Loucy (cell line): ENCODE measurements at regions not wholly inside any gene's neighbourhood (a gene's known extent, or its start where the extent isn't known, plus 50 kb on each side); places are given as distances from the start of the nearest gene placed in this dataset.

Experiments
- H2AFZ ChIP-seq: fragments of 200-600 bp; sonication (generic); 2 replicates; pipeline ENCODE4 v1.6.0; 2016; ENCODE audit warnings: antibody characterized with exemption, mild to moderate bottlenecking, low read length, moderate library complexity
- H3F3A ChIP-seq: fragments of 200-600 bp; 2 replicates; pipeline ENCODE4 v1.6.0; 2016; ENCODE audit warnings: antibody characterized with exemption, low read depth, mild to moderate bottlenecking
- H3K27me3 ChIP-seq: fragments of 200-600 bp; sonication (generic); 2 replicates; pipeline ENCODE4 v1.6.1; 2014; ENCODE audit warnings: low read length, mild to moderate bottlenecking; ENCODE audit not compliant: insufficient read depth, poor library complexity, severe bottlenecking
- H3K36me3 ChIP-seq: fragments of 200-600 bp; sonication (generic); 2 replicates; pipeline ENCODE4 v1.6.1; 2016; ENCODE audit warnings: low read length; ENCODE audit not compliant: insufficient read depth
- H3K4me1 ChIP-seq: fragments of 200-600 bp; sonication (generic); 2 replicates; pipeline ENCODE4 v1.5.1; 2014; ENCODE audit warnings: low read length, mild to moderate bottlenecking; ENCODE audit not compliant: insufficient read depth, poor library complexity, severe bottlenecking
- H3K4me2 ChIP-seq: fragments of 200-600 bp; sonication (generic); 2 replicates; pipeline ENCODE4 v1.6.0; 2014; ENCODE audit warnings: antibody characterized with exemption, low read length, low read depth, mild to moderate bottlenecking; ENCODE audit not compliant: poor library complexity, severe bottlenecking
- H3K4me3 ChIP-seq: fragments of 200-600 bp; sonication (generic); 2 replicates; pipeline ENCODE4 v1.5.1; 2014; ENCODE audit warnings: low read length, mild to moderate bottlenecking, mixed read lengths; ENCODE audit not compliant: poor library complexity, severe bottlenecking
- H3K79me2 ChIP-seq: fragments of 200-600 bp; sonication (generic); 2 replicates; pipeline ENCODE4 v1.6.1; 2014; ENCODE audit warnings: low read length; ENCODE audit not compliant: insufficient read depth
- H3K9ac ChIP-seq: fragments of 200-600 bp; sonication (generic); 2 replicates; pipeline ENCODE4 v1.6.0; 2014; ENCODE audit warnings: mild to moderate bottlenecking, low read depth, low read length, moderate library complexity; ENCODE audit not compliant: poor library complexity, severe bottlenecking
- H3K9me2 ChIP-seq: fragments of 200-600 bp; sonication (generic); replicated peaks from 2 replicates; pipeline ENCODE4 v1.6.1; 2016; ENCODE audit warnings: low read depth, low read length, mixed read lengths
- H3K9me3 ChIP-seq: fragments of 200-600 bp; sonication (generic); 2 replicates; pipeline ENCODE4 v1.6.1; 2014; ENCODE audit warnings: mild to moderate bottlenecking, antibody characterized with exemption, low read length, low read depth; ENCODE audit not compliant: insufficient read depth
- H4K20me1 ChIP-seq: fragments of 200-600 bp; sonication (generic); 2 replicates; pipeline ENCODE4 v1.6.0; 2014; ENCODE audit warnings: antibody characterized with exemption, low read length, mild to moderate bottlenecking; ENCODE audit not compliant: insufficient read depth, poor library complexity, severe bottlenecking
- EZH2phosphoT487 ChIP-seq: fragments of 200-600 bp; IDR thresholded peaks from 2 replicates; pipeline ENCODE4 v1.6.1; 2018; ENCODE audit warnings: antibody characterized with exemption, mild to moderate bottlenecking, moderate library complexity, borderline replicate concordance
- TF ChIP-seq, protein P1 (sequence below): fragments of 200-600 bp; sonication (generic); conservative IDR thresholded peaks from 2 replicates; pipeline ENCODE4 v1.5.1; 2014; ENCODE audit warnings: mild to moderate bottlenecking, antibody characterized with exemption, low read length

DNA sequence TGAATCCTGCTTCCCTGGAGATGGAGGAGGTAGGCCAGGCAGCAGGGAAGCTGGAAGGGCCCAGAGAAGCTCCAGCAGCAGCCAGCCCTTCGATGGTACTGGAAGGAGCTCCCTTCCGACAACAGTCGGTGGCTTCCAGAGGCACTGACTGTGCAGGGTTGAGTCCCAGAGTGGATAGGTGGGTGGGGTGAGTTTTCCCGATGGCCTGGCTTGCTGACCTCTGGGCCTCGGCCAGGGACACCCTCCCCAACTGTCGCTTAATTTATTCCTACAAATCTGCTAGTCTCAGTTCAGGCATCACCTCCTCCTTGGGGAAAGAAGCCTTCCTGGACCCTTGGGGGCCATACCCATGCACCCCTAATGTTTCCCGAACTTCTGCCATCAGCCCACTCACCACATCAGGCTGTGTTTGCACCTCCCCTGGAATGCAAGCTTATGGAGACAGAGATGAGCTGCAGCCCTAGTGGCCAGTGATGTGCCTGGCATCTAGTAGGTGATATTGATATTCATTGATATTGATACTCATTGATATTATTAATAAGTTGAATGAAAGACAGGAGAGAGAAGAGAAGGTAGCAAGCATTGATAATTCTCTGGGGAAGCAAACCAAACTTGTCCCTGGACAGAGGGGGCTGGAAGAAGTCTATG is 104.6 kb upstream of the BOD1 start:
- TF ChIP-seq, protein P1, sequence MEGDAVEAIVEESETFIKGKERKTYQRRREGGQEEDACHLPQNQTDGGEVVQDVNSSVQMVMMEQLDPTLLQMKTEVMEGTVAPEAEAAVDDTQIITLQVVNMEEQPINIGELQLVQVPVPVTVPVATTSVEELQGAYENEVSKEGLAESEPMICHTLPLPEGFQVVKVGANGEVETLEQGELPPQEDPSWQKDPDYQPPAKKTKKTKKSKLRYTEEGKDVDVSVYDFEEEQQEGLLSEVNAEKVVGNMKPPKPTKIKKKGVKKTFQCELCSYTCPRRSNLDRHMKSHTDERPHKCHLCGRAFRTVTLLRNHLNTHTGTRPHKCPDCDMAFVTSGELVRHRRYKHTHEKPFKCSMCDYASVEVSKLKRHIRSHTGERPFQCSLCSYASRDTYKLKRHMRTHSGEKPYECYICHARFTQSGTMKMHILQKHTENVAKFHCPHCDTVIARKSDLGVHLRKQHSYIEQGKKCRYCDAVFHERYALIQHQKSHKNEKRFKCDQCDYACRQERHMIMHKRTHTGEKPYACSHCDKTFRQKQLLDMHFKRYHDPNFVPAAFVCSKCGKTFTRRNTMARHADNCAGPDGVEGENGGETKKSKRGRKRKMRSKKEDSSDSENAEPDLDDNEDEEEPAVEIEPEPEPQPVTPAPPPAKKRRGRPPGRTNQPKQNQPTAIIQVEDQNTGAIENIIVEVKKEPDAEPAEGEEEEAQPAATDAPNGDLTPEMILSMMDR = no peak
- TF ChIP-seq EZH2phosphoT487 = no peak
- Histone ChIP-seq H3K36me3 (no peaks in the 10 kb centered on the region), H3K27me3 (no peaks in the 10 kb centered on the region), H4K20me1 (no peaks in the 10 kb centered on the region), H3K9ac (no peak overlapping the region), H3K9me3 (no peaks in the 10 kb centered on the region), H2AFZ (no peak overlapping the region), H3K4me3 (no peak overlapping the region), H3K9me2 (no peaks in the 10 kb centered on the region), H3K79me2 (no peaks in the 10 kb centered on the region), H3K4me2 (no peak overlapping the region), H3K4me1 (no peaks in the 10 kb centered on the region), H3F3A (no peaks in the 10 kb centered on the region)

DNA sequence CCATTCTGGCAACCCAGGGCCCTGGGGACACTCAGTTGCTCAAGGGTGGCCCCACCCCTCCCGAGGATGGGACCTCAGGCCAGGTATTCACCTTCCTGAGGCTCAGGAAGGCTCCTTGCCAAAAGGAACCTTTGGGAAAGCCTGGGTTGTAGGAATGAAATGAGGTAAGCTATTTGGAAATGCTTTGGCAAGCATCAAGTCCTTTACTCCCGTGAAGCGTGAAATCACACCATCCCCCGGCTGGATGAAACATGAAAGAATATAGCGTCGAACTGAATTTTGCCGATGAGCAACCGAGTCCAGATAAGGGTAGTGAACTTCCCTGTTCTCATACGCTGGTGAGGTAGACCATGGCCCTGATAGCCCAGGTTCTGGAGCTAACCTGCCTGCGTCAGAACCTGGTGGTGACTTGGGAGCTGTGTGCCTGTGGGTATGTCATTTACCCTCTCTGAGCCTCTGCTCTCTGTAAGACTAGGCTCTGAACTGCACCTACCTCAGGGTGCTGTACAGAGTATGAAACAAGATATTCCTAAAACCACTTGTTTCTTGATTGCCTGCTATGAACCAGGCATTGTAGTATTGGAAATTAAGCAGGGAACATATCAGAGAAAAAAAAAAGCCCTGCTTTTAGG is 105.3 kb upstream of the BOD1 start:
- H3K27me3 ChIP-seq = no peaks in the 10 kb centered on the region
- no peaks in the 10 kb centered on the region for H4K20me1 ChIP-seq
- H2AFZ ChIP-seq = no peak overlapping the region
- no peak overlapping the region for H3K9ac ChIP-seq
- no peaks in the 10 kb centered on the region for H3K36me3 ChIP-seq
- H3K4me1 ChIP-seq = no peaks in the 10 kb centered on the region
- H3K4me2 ChIP-seq = no peak overlapping the region
- no peaks in the 10 kb centered on the region for H3K9me3 ChIP-seq
- TF ChIP-seq, protein P1 = no peak
- TF ChIP-seq EZH2phosphoT487 = no peak
- H3K9me2 ChIP-seq = no peaks in the 10 kb centered on the region
- no peaks in the 10 kb centered on the region for H3K79me2 ChIP-seq
- no peak overlapping the region for H3K4me3 ChIP-seq
- H3F3A ChIP-seq = no peaks in the 10 kb centered on the region

DNA sequence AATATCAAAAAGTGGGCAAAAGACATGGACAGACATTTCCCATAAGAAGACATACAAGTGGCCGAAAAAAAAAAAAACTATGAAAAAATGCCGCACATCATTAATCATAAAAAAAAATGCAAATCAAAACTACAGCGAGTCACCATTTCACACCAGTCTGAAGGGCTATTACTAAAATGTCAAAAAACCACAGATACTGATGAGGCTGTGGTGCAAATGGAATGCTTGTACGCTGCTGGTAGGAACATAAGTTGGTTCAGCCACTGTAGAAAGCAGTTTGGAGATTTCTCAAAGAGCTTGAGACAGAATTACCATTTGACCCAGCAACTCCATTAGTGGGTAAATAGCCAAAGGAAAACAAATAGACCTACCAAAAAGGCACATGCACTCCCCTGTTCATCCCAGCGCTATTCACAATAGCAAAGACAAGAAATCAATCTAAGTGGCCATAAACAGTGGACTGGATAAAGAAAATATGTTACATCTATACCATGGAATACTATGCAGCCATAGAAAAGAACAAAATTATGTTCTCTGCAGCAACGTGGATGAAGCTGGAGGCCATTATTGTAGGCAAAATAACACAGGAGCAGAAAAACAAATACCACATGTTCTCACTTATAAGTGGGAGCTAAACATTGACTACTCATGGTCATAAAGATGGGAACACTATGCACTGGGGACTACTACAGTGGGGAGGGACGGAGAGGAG is 110.6 kb upstream of the BOD1 start:
- TF ChIP-seq, protein P1 = no peak
- no peaks in the 10 kb centered on the region for H4K20me1 ChIP-seq
- no peak overlapping the region for H3K4me2 ChIP-seq
- no peak overlapping the region for H2AFZ ChIP-seq
- no peaks in the 10 kb centered on the region for H3K9me3 ChIP-seq
- no peaks in the 10 kb centered on the region for H3K9me2 ChIP-seq
- no peak overlapping the region for H3K4me3 ChIP-seq
- H3K9ac ChIP-seq = no peak overlapping the region
- no peaks in the 10 kb centered on the region for H3F3A ChIP-seq
- no peaks in the 10 kb centered on the region for H3K4me1 ChIP-seq
- H3K36me3 ChIP-seq = no peaks in the 10 kb centered on the region
- no peaks in the 10 kb centered on the region for H3K27me3 ChIP-seq
- H3K79me2 ChIP-seq = no peaks in the 10 kb centered on the region
